AG04449 (cell line): ENCODE measurements at regions not wholly inside any gene's neighbourhood (a gene's known extent, or its start where the extent isn't known, plus 50 kb on each side); places are given as distances from the start of the nearest gene placed in this dataset.

Source experiments
- CTCF ChIA-PET: fragments of 350-600 bp; formaldehyde crosslinking; extraction: SDS; loops from one replicate; lab custom pipeline; 2021; ENCODE audit warnings: antibody characterized with exemption; lab: Yijun Ruan, JAX
- POLR2A ChIA-PET: fragments of 400-600, 350-600 bp; formaldehyde crosslinking; extraction: SDS; loops from one replicate; lab custom pipeline; 2020; ENCODE audit warnings: antibody characterized with exemption, inconsistent platforms; lab: Yijun Ruan, JAX
- DNase-seq: peaks from one replicate; pipeline ENCODE4 v3.0.0-alpha.2; 2010; ENCODE audit warnings: low read depth, low spot score
- H3K4me3 ChIP-seq: 2 replicates; pipeline ENCODE4 v1.5.1; 2011; ENCODE audit warnings: low read depth, mild to moderate bottlenecking, control low read depth, low read length
- TF ChIP-seq, protein P1 (sequence below): IDR thresholded peaks from one replicate; pipeline ENCODE4 v1.5.1; 2011; ENCODE audit warnings: mild to moderate bottlenecking, moderate library complexity, low read length, control low read depth, inconsistent platforms; ENCODE audit not compliant: insufficient read depth; ENCODE audit errors: missing control alignments

DNA sequence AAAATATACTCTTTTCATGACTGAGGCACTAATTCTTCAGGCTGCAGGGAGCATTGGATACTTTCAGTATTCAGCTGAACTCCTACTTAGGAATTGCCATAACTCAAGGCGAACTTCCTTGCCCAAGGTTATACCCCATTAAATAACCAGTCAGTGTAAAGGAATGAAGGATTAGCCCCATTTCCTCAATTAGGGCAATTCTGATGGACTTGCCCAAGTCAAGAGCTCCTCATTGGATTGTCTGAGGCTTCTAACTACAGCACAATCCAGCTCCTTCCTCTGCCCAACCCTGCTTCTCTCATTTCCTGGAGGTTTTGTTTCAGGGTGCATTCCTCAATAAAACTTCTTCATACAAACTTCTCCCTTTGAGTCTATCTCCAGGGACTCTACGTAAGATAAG, 329.2 kb downstream of the LIG4 start:
- POLR2A ChIA-PET, result no interaction called here
- TF ChIP-seq, protein P1, sequence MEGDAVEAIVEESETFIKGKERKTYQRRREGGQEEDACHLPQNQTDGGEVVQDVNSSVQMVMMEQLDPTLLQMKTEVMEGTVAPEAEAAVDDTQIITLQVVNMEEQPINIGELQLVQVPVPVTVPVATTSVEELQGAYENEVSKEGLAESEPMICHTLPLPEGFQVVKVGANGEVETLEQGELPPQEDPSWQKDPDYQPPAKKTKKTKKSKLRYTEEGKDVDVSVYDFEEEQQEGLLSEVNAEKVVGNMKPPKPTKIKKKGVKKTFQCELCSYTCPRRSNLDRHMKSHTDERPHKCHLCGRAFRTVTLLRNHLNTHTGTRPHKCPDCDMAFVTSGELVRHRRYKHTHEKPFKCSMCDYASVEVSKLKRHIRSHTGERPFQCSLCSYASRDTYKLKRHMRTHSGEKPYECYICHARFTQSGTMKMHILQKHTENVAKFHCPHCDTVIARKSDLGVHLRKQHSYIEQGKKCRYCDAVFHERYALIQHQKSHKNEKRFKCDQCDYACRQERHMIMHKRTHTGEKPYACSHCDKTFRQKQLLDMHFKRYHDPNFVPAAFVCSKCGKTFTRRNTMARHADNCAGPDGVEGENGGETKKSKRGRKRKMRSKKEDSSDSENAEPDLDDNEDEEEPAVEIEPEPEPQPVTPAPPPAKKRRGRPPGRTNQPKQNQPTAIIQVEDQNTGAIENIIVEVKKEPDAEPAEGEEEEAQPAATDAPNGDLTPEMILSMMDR, result no peak

DNA sequence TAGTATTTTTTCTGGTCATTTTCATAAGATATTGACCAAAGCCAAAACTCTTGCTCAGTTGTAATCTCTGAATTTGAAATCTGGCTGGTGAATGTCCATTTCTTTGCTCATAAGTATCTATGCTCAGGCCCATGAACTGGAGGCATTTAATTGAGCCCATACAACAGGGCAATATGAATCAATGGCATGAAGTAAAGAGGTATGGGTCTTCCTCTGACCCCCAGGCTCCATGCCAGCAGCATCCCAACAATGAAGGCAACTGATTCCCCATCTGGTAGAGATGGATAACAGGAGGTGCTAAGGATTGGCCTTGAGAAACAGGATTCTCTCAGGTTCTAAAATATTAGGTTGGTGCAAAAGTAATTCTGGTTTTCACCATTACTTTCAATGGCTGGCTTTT, 330.8 kb downstream of the LIG4 start:
- ChIA-PET CTCF (no interaction called here), POLR2A (no interaction called here)
- H3K4me3 ChIP-seq, result no peak overlapping the region
- DNase-seq, result no peak
- TF ChIP-seq, protein P1, result no peak

More for the DNA sequence above, 329.2 kb downstream of the LIG4 start:
- H3K4me3 ChIP-seq, result no peak overlapping the region
- no peak for DNase-seq
- CTCF ChIA-PET, result no interaction called here

DNA sequence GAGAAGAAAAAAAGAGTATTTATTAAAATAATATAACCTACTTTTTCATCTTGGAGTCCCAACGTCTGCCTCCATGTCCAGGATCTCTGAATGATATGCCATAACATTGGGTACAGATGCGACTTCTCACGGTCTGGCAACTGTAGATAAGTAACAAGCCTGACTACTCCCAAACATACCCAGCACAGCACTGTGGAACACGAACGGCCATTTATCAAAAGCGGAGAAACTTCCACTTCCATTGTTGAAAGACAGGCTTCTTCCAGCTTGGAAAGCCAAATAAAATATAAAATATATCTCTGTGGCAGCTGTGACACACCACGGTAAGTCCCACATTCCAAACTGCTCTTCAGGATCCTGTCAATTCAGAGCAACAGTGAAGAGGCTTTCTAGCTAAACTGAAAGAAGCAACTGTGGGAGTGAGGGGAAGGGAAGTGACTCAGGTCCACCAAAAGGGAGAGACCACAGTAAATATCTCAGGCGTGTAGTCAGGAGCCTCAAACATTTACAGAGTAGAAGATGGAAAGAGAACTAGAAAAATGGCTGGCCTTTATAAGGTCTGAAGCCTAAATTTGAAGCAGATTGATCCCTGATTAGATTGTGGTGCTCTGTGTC, 331.7 kb downstream of the LIG4 start:
- no peak overlapping the region for H3K4me3 ChIP-seq
- TF ChIP-seq, protein P1, result no peak
- no peak for DNase-seq
- ChIA-PET POLR2A (no interaction called here), CTCF (no interaction called here)

DNA sequence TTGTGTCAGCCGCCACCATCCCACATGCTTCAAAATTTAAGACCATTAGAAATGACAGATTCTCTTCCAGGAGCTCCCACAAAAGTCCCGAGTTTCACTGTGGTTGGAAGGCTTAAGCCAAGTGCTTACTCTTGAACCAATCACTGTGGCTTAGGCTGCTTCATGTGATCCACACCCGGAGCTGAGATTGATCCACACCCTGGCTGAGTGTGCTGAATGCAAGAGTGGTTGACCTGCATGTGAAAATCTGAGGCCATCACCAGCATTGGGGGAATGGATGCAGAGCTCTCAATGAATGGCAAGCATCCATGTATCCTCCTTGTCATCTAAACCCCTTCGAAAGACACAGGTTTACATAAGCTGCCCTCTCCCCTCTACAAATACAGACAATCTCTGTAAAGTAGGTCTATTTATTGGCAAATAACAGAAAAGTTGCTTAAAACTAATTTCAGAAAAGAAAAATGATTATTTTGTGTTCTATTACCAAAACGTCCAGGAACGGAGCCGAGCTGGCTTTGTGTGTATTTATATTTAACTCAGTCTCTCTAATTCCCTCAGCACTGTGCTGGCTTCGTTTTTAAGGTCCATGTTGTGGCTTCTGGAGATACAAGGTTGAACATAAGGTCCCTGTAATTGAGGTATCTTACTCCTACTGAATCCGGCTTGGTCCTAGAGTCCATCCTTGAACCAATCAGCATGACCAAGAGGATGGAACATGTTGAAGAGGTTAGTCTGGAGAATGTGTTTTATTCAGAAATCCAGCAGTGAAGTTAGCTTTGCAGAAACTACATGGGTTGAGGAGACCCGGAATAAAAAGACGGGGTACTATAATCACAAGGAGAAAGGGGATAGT, 332.4 kb downstream of the LIG4 start:
- no peak overlapping the region for H3K4me3 ChIP-seq
- TF ChIP-seq, protein P1, result no peak
- ChIA-PET POLR2A (no interaction called here), CTCF (no interaction called here)
- no peak for DNase-seq

DNA sequence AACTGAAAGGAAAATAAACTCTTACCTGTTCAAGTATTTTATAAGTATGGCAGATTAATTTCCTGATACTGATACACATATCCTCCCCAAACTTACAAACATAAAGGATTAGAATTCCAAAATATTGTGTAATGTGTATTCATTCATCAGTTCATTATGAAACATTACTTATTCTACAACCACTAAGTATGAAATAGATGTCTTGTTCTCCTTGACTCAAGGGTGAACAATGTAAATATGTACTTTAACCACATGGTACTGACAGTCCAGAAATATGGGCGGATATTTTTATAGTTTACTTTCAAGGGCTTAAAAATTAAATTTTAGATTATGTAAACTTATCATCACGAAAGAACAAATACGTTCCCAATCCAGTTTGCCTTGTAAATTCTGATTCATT, 334.0 kb downstream of the LIG4 start:
- CTCF ChIA-PET, result no interaction called here
- no peak overlapping the region for H3K4me3 ChIP-seq
- POLR2A ChIA-PET, result no interaction called here
- DNase-seq, result no peak
- TF ChIP-seq, protein P1, result no peak

DNA sequence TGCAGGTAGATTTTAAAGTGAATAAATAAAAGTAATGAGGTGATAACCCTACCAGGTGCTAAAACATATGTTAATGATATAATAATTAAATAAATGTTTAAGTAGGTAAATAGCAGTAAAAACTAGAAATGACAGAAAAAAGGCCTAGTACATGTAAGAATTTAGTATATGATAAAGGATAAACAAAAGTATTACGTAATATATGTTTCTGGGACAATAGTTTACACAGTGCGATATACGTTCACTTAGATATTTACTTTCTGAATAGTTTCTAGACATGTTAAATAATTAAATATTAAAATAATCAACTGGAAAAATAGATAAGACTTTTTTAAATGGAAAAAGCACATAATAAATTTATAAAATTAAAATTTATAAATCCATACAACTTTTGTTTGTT, 340.9 kb downstream of the LIG4 start:
- CTCF ChIA-PET, result no interaction called here
- POLR2A ChIA-PET, result no interaction called here
- no peak overlapping the region for H3K4me3 ChIP-seq
- no peak for DNase-seq
- TF ChIP-seq, protein P1, result no peak
